Sigmoid colon (tissue), 6 donors: ENCODE measurements at regions not wholly inside any gene's neighbourhood (a gene's known extent, or its start where the extent isn't known, plus 50 kb on each side); places are given as distances from the start of the nearest gene placed in this dataset.

ENCODE experiments used
- DNase-seq: peaks from one replicate; pipeline ENCODE4 v3.0.0-alpha.2; 2019
- H3K27ac ChIP-seq, 4 donors: fragments of 200-600 bp; sonication (generic); one replicate each; pipeline ENCODE4 v1.5.1; 2016 to 2019; ENCODE audit warnings: mild to moderate bottlenecking in 1 of 4
- H3K27me3 ChIP-seq, 3 donors: fragments of 200-600 bp; sonication (generic); one replicate each; pipeline ENCODE4 v1.5.1; 2019; ENCODE audit warnings: mild to moderate bottlenecking in 1 of 3
- H3K36me3 ChIP-seq, 4 donors: fragments of 200-600 bp; sonication (generic); one replicate each; pipeline ENCODE4 v1.5.1; 2016 to 2019
- H3K4me1 ChIP-seq, 4 donors: fragments of 200-600 bp; sonication (generic); one replicate each; pipeline ENCODE4 v1.5.1; 2017 to 2019
- H3K4me3 ChIP-seq, 4 donors: fragments of 200-600 bp; sonication (generic); one replicate each; pipeline ENCODE4 v1.5.1; 2017 to 2019; ENCODE audit warnings: mild to moderate bottlenecking in 2 of 4, moderate library complexity in 1 of 4
- H3K9me3 ChIP-seq, 4 donors: fragments of 200-600 bp in 3 of 4; sonication (generic) in 3 of 4; one replicate each; pipeline versions ENCODE4 v1.5.1 to v1.6.1; 2013 to 2019
- CTCF ChIP-seq, 4 experiments: fragments of 450-650 bp in 3 of 4; fragments of 200-600 bp in 1 of 4; IDR thresholded peaks; one replicate each; pipeline ENCODE4 v1.5.1; 2016 to 2019; ENCODE audit warnings: antibody characterized with exemption in 4 of 4, mild to moderate bottlenecking in 3 of 4, moderate library complexity in 2 of 4
- EP300 ChIP-seq, 4 donors: sonication (generic); formaldehyde crosslinking; IDR thresholded peaks; one replicate each; pipeline ENCODE4 v1.6.1; 2017; ENCODE audit warnings: antibody characterized with exemption in 4 of 4
- POLR2A ChIP-seq, 2 donors: fragments of 450-650 bp; IDR thresholded peaks; one replicate each; pipeline ENCODE4 v1.6.1; 2016; ENCODE audit warnings: antibody characterized with exemption in 2 of 2, mild to moderate bottlenecking in 2 of 2, moderate library complexity in 2 of 2
- POLR2AphosphoS5 ChIP-seq, 4 donors: sonication (generic); formaldehyde crosslinking; IDR thresholded peaks; one replicate each; pipeline ENCODE4 v1.6.1; 2017; ENCODE audit warnings: antibody characterized with exemption in 4 of 4
- WGBS, 2 donors: extraction: QIAGEN DNeasy Blood & Tissue Kit; methylation state at CpG; one replicate each; pipeline ENCODE4 v1.1.7; 2013; 5-methylcytosine and 5-hydroxymethylcytosine counted together
- intact Hi-C: fragments of 100-400 bp; cut with DNase I; formaldehyde crosslinking; loops from one replicate; pipeline ENCODE4 v1.15.1; 2023
- donor health status: healthy with polysubstance abuse.
- donor health status: healthy.

- WGBS, 2 donors, result 53 to 54% methylated on average over 1 of the region's 1 CpG
- Histone ChIP-seq H3K4me1 (peaks cover 0 to 13% (median 0%) of the 10 kb centered on the region in 4 donors), H3K4me3 (no peak overlapping the region), H3K27ac (no peak overlapping the region), H3K27me3 (no peaks in the 10 kb centered on the region), H3K9me3 (no peaks in the 10 kb centered on the region), H3K36me3 (no peaks in the 10 kb centered on the region)
- TF ChIP-seq POLR2A (IDR thresholded peaks at IDR 0.05), result no peak
- no peak for TF ChIP-seq EP300 (IDR thresholded peaks at IDR 0.05)
- no peak for TF ChIP-seq POLR2AphosphoS5 (IDR thresholded peaks at IDR 0.05)
- no peak for TF ChIP-seq CTCF (IDR thresholded peaks at IDR 0.05)
- intact Hi-C loops, result no loop called here
- no peak for DNase-seq
Measured at GRCh38 chr3:148331081-148331846, 366.4 kb upstream of the AGTR1 start.

- H3K36me3 ChIP-seq, result no peaks in the 10 kb centered on the region
- no peak for TF ChIP-seq POLR2AphosphoS5 (IDR thresholded peaks at IDR 0.05)
- TF ChIP-seq POLR2A (IDR thresholded peaks at IDR 0.05), result no peak
- no peak for TF ChIP-seq CTCF (IDR thresholded peaks at IDR 0.05)
- no peak for TF ChIP-seq EP300 (IDR thresholded peaks at IDR 0.05)
- WGBS, 2 donors, result 39 to 76% methylated on average over 2 of the region's 2 CpGs
- no peaks in the 10 kb centered on the region for H3K9me3 ChIP-seq
- no peak overlapping the region for H3K4me3 ChIP-seq
- DNase-seq, result no peak
- H3K4me1 ChIP-seq, result peaks cover 0 to 13% (median 0%) of the 10 kb centered on the region in 4 donors
- intact Hi-C loops, result no loop called here
- H3K27ac ChIP-seq, result no peak overlapping the region
- H3K27me3 ChIP-seq, result no peaks in the 10 kb centered on the region
Measured at GRCh38 chr3:148332509-148332908, 365.2 kb upstream of the AGTR1 start.

GRCh38 chr3:148333091-148333490, 364.6 kb upstream of the AGTR1 start:
- Histone ChIP-seq H3K27me3 (no peaks in the 10 kb centered on the region), H3K4me3 (no peak overlapping the region), H3K36me3 (no peaks in the 10 kb centered on the region), H3K27ac (no peak overlapping the region), H3K4me1 (peaks cover 0 to 13% (median 0%) of the 10 kb centered on the region in 4 donors), H3K9me3 (no peaks in the 10 kb centered on the region)
- TF ChIP-seq POLR2AphosphoS5 (IDR thresholded peaks at IDR 0.05) (no peak), POLR2A (IDR thresholded peaks at IDR 0.05) (no peak)
- DNase-seq, result no peak
- intact Hi-C loops, result no loop called here
- 13 to 47% methylated on average over 3 of the region's 3 CpGs for WGBS, 2 donors

GRCh38 chr3:148335612-148336011, 362.1 kb upstream of the AGTR1 start:
- H3K9me3 ChIP-seq, result no peaks in the 10 kb centered on the region
- intact Hi-C loops, result no loop called here
- no peak for TF ChIP-seq CTCF (IDR thresholded peaks at IDR 0.05)
- TF ChIP-seq EP300 (IDR thresholded peaks at IDR 0.05), result no peak
- no peak for TF ChIP-seq POLR2A (IDR thresholded peaks at IDR 0.05)
- no peak for TF ChIP-seq POLR2AphosphoS5 (IDR thresholded peaks at IDR 0.05)
- peaks cover 0 to 13% (median 0%) of the 10 kb centered on the region in 4 donors for H3K4me1 ChIP-seq
- H3K4me3 ChIP-seq, result no peak overlapping the region
- DNase-seq, result no peak
- no peaks in the 10 kb centered on the region for H3K27me3 ChIP-seq
- no peak overlapping the region for H3K27ac ChIP-seq
- H3K36me3 ChIP-seq, result no peaks in the 10 kb centered on the region
- 66 to 86% methylated on average over 2 of the region's 2 CpGs for WGBS, 2 donors

GRCh38 chr3:148343416-148343815, 354.3 kb upstream of the AGTR1 start:
- Histone ChIP-seq H3K9me3 (no peaks in the 10 kb centered on the region), H3K4me3 (no peak overlapping the region), H3K27ac (no peak overlapping the region), H3K36me3 (no peaks in the 10 kb centered on the region), H3K27me3 (no peaks in the 10 kb centered on the region), H3K4me1 (no peaks in the 10 kb centered on the region)
- TF ChIP-seq EP300 (IDR thresholded peaks at IDR 0.05) (no peak), CTCF (IDR thresholded peaks at IDR 0.05) (no peak), POLR2A (IDR thresholded peaks at IDR 0.05) (no peak), POLR2AphosphoS5 (IDR thresholded peaks at IDR 0.05) (no peak)
- intact Hi-C loops, result no loop called here
- WGBS, 2 donors, result 81 to 87% methylated on average over 1 of the region's 1 CpG
- no peak for DNase-seq
